Iris pigment epithelial cell (primary cell): ENCODE measurements at regions not wholly inside any gene's neighbourhood (a gene's known extent, or its start where the extent isn't known, plus 50 kb on each side); places are given as distances from the start of the nearest gene placed in this dataset.

Source experiments
- DNase-seq: peaks from one replicate; pipeline ENCODE4 v3.0.0-alpha.2; 2011; ENCODE audit warnings: low read depth

- DNase-seq = no peak
Measured at GRCh38 chr13:77423296-77423695, 96.4 kb upstream of the MYCBP2 start.

- DNase-seq = no peak
Measured at GRCh38 chr13:77422724-77423123, 95.8 kb upstream of the MYCBP2 start.

GRCh38 chr13:77417897-77418296 lies 91.0 kb upstream of the MYCBP2 start:
- no peak for DNase-seq

- no peak for DNase-seq
Measured at GRCh38 chr13:77416666-77417212, 89.8 kb upstream of the MYCBP2 start.

GRCh38 chr13:77415253-77416071 lies 88.6 kb upstream of the MYCBP2 start:
- no peak for DNase-seq

GRCh38 chr13:77412860-77413259 lies 86.0 kb upstream of the MYCBP2 start:
- no peak for DNase-seq

GRCh38 chr13:77412116-77412635 lies 85.3 kb upstream of the MYCBP2 start:
- DNase-seq = no peak

- no peak for DNase-seq
Measured at GRCh38 chr13:77409412-77409811, 82.5 kb upstream of the MYCBP2 start.

- no peak for DNase-seq
Measured at GRCh38 chr13:77406644-77407440, 79.9 kb upstream of the MYCBP2 start.

GRCh38 chr13:77398825-77399620 lies 72.1 kb upstream of the MYCBP2 start:
- no peak for DNase-seq

- peak; percentile 36 for DNase-seq
Measured at GRCh38 chr13:77397636-77398035, 70.7 kb upstream of the MYCBP2 start.

GRCh38 chr13:77391475-77391874 lies 64.6 kb upstream of the MYCBP2 start:
- no peak for DNase-seq

- DNase-seq = no peak
Measured at GRCh38 chr13:77390391-77390790, 63.5 kb upstream of the MYCBP2 start.

GRCh38 chr13:77389625-77390000 lies 62.7 kb upstream of the MYCBP2 start:
- no peak for DNase-seq

- no peak for DNase-seq
Measured at GRCh38 chr13:77388944-77389624, 62.2 kb upstream of the MYCBP2 start.

GRCh38 chr13:77387607-77388200 lies 60.8 kb upstream of the MYCBP2 start:
- DNase-seq = no peak

GRCh38 chr13:77386880-77387606 lies 60.1 kb upstream of the MYCBP2 start:
- peak; percentile 69 for DNase-seq

- no peak for DNase-seq
Measured at GRCh38 chr13:77386046-77386445, 59.2 kb upstream of the MYCBP2 start.

GRCh38 chr13:77384999-77385398 lies 58.1 kb upstream of the MYCBP2 start:
- peak; percentile 12 for DNase-seq

- no peak for DNase-seq
Measured at GRCh38 chr13:77383097-77383496, 56.2 kb upstream of the MYCBP2 start.
